Vagina (tissue), 2 donors: ENCODE measurements at regions not wholly inside any gene's neighbourhood (a gene's known extent, or its start where the extent isn't known, plus 50 kb on each side); places are given as distances from the start of the nearest gene placed in this dataset.

Source experiments
- DNase-seq, 2 donors: peaks; one replicate each; pipeline ENCODE4 v3.0.0-alpha.2; 2017; ENCODE audit errors: extremely low spot score in 2 of 2
- H3K27ac ChIP-seq: fragments of 200-600 bp; sonication (generic); one replicate; pipeline ENCODE4 v1.5.1; 2019
- H3K27me3 ChIP-seq: fragments of 200-600 bp; sonication (generic); one replicate; pipeline ENCODE4 v1.5.1; 2019
- H3K36me3 ChIP-seq, 2 donors: fragments of 200-600 bp; sonication (generic); one replicate each; pipeline ENCODE4 v1.5.1; 2017 to 2019
- H3K4me1 ChIP-seq: fragments of 200-600 bp; sonication (generic); one replicate; pipeline ENCODE4 v1.5.1; 2019
- H3K4me3 ChIP-seq, 2 donors: fragments of 200-600 bp; sonication (generic); 1 replicate in 1 of 2; 2 replicates in 1 of 2; pipeline ENCODE4 v1.5.1; 2016 to 2019
- H3K9me3 ChIP-seq: fragments of 200-600 bp; sonication (generic); one replicate; pipeline ENCODE4 v1.5.1; 2019
- CTCF ChIP-seq, 3 experiments: fragments of 450-650 bp in 2 of 3; fragments of 200-600 bp in 1 of 3; sonication (generic) in 1 of 3; IDR thresholded peaks; one replicate each; pipeline ENCODE4 v1.5.1; 2017 to 2019; ENCODE audit warnings: antibody characterized with exemption in 3 of 3, mild to moderate bottlenecking in 2 of 3, moderate library complexity in 2 of 3
- POLR2A ChIP-seq, 2 donors: fragments of 450-650 bp; IDR thresholded peaks; one replicate each; pipeline ENCODE4 v1.6.1; 2017; ENCODE audit warnings: antibody characterized with exemption in 2 of 2, mild to moderate bottlenecking in 2 of 2, moderate library complexity in 2 of 2
- POLR2AphosphoS5 ChIP-seq, 2 donors: sonication (generic); formaldehyde crosslinking; IDR thresholded peaks; one replicate each; pipeline ENCODE4 v1.9.0; 2017; ENCODE audit warnings: antibody characterized with exemption in 2 of 2, mild to moderate bottlenecking in 2 of 2, low read depth in 1 of 2; ENCODE audit not compliant: insufficient read depth in 1 of 2
- intact Hi-C: fragments of 100-400 bp; cut with DNase I; formaldehyde crosslinking; loops from one replicate; pipeline ENCODE4 v1.15.1; 2023

GRCh38 chrX:519741-520140 lies 110.8 kb upstream of the SHOX start:
- no peaks in the 10 kb centered on the region for H3K36me3 ChIP-seq
- no peak overlapping the region for H3K27ac ChIP-seq
- H3K9me3 ChIP-seq, result no peaks in the 10 kb centered on the region
- H3K4me3 ChIP-seq, result no peak overlapping the region
- TF ChIP-seq CTCF (IDR thresholded peaks at IDR 0.05) (no peak), POLR2AphosphoS5 (IDR thresholded peaks at IDR 0.05; ENCODE audit: insufficient read depth in 1 of 2, low read depth in 1 of 2) (no peak), POLR2A (IDR thresholded peaks at IDR 0.05) (no peak)
- H3K4me1 ChIP-seq, result no peaks in the 10 kb centered on the region
- intact Hi-C loops, result no loop called here
- no peaks in the 10 kb centered on the region for H3K27me3 ChIP-seq
- DNase-seq, result no peak

GRCh38 chrX:522456-522855 lies 108.1 kb upstream of the SHOX start:
- Histone ChIP-seq H3K27ac (no peak overlapping the region), H3K4me1 (no peaks in the 10 kb centered on the region), H3K4me3 (no peak overlapping the region), H3K9me3 (no peaks in the 10 kb centered on the region), H3K27me3 (no peaks in the 10 kb centered on the region), H3K36me3 (no peaks in the 10 kb centered on the region)
- no peak for DNase-seq
- intact Hi-C loops, result no loop called here
- TF ChIP-seq CTCF (IDR thresholded peaks at IDR 0.05) (no peak), POLR2AphosphoS5 (IDR thresholded peaks at IDR 0.05; ENCODE audit: insufficient read depth in 1 of 2, low read depth in 1 of 2) (no peak), POLR2A (IDR thresholded peaks at IDR 0.05) (no peak)

GRCh38 chrX:525134-525533 lies 105.5 kb upstream of the SHOX start:
- H3K9me3 ChIP-seq, result no peaks in the 10 kb centered on the region
- no peaks in the 10 kb centered on the region for H3K36me3 ChIP-seq
- DNase-seq, result no peak
- intact Hi-C loops, result no loop called here
- TF ChIP-seq POLR2AphosphoS5 (IDR thresholded peaks at IDR 0.05; ENCODE audit: insufficient read depth in 1 of 2, low read depth in 1 of 2) (no peak), CTCF (IDR thresholded peaks at IDR 0.05) (no peak), POLR2A (IDR thresholded peaks at IDR 0.05) (no peak)
- no peak overlapping the region for H3K27ac ChIP-seq
- no peak overlapping the region for H3K4me3 ChIP-seq
- no peaks in the 10 kb centered on the region for H3K27me3 ChIP-seq
- H3K4me1 ChIP-seq, result no peaks in the 10 kb centered on the region

GRCh38 chrX:526295-527224 lies 104.0 kb upstream of the SHOX start:
- Histone ChIP-seq H3K4me3 (no peak overlapping the region), H3K36me3 (no peaks in the 10 kb centered on the region), H3K4me1 (no peaks in the 10 kb centered on the region), H3K9me3 (no peaks in the 10 kb centered on the region), H3K27me3 (no peaks in the 10 kb centered on the region), H3K27ac (no peak overlapping the region)
- intact Hi-C loops, result no loop called here
- DNase-seq, result no peak
- TF ChIP-seq POLR2AphosphoS5 (IDR thresholded peaks at IDR 0.05; ENCODE audit: insufficient read depth in 1 of 2, low read depth in 1 of 2) (no peak), POLR2A (IDR thresholded peaks at IDR 0.05) (no peak), CTCF (IDR thresholded peaks at IDR 0.05) (no peak)
